ENCODE measurements at regions not wholly inside any gene's neighbourhood (a gene's known extent, or its start where the extent isn't known, plus 50 kb on each side); places are given as distances from the start of the nearest gene placed in this dataset.

- Histone ChIP-seq H3K36me3 (ENCODE audit: control insufficient read depth in 2 of 2, extremely low read depth in 1 of 2, insufficient read depth in 1 of 2, low read length in 1 of 2) (no peaks in the 10 kb centered on the region), H3K4me1 (ENCODE audit: control insufficient read depth in 1 of 2, extremely low read depth in 1 of 2, insufficient read depth in 2 of 2, low read length in 2 of 2) (no peaks in the 10 kb centered on the region), H3K27ac (ENCODE audit: low read length) (no peak overlapping the region), H3K27me3 (replicated peaks in 1 of 2; ENCODE audit: control insufficient read depth in 2 of 2, extremely low read depth in 1 of 2, insufficient read depth in 2 of 2, low read length in 1 of 2) (peaks cover 0 to 32% of the 10 kb centered on the region in 2 experiments), H3K4me3 (ENCODE audit: control insufficient read depth in 1 of 2, extremely low read depth in 1 of 2, low read length in 1 of 2) (no peak overlapping the region), H3K9me3 (no peaks in the 10 kb centered on the region)
- Mint-ChIP-seq H3K27me3 (peaks cover 10 to 16% of the 10 kb centered on the region in 2 donors), H3K4me1 (no peaks in the 10 kb centered on the region), H3K27ac (no peak overlapping the region), H3K9me3 (no peaks in the 10 kb centered on the region), H3K36me3 (no peaks in the 10 kb centered on the region), H3K4me3 (no peak overlapping the region)
- 79% methylated on average over 3 of the region's 11 CpGs for WGBS (ENCODE audit: insufficient coverage)
- ATAC-seq (replicated peaks in 1 of 4) (no peak), DNase-seq (no peak)
- CTCF ChIA-PET: no interaction called here
- POLR2A ChIA-PET: no interaction called here
Measured at GRCh38 chr9:38309324-38310195, 82.9 kb upstream of the ALDH1B1 start.

- no peak overlapping the region for H3K27ac ChIP-seq (ENCODE audit: low read length)
- H3K4me3 Mint-ChIP-seq: no peak overlapping the region
- no peaks in the 10 kb centered on the region for H3K36me3 ChIP-seq (ENCODE audit: control insufficient read depth in 2 of 2, extremely low read depth in 1 of 2, insufficient read depth in 1 of 2, low read length in 1 of 2)
- no peaks in the 10 kb centered on the region for H3K9me3 ChIP-seq
- no peaks in the 10 kb centered on the region for H3K36me3 Mint-ChIP-seq
- DNase-seq (no peak), ATAC-seq (replicated peaks in 1 of 4) (no peak)
- peaks cover 0 to 32% of the 10 kb centered on the region in 2 experiments for H3K27me3 ChIP-seq (replicated peaks in 1 of 2; ENCODE audit: control insufficient read depth in 2 of 2, extremely low read depth in 1 of 2, insufficient read depth in 2 of 2, low read length in 1 of 2)
- H3K4me1 Mint-ChIP-seq: no peaks in the 10 kb centered on the region
- H3K4me3 ChIP-seq (ENCODE audit: control insufficient read depth in 1 of 2, extremely low read depth in 1 of 2, low read length in 1 of 2): no peak overlapping the region
- no peak overlapping the region for H3K27ac Mint-ChIP-seq
- no peaks in the 10 kb centered on the region for H3K9me3 Mint-ChIP-seq
- WGBS (ENCODE audit: insufficient coverage): no CpG with 5 or more reads among the region's 4 CpGs
- no peaks in the 10 kb centered on the region for H3K4me1 ChIP-seq (ENCODE audit: control insufficient read depth in 1 of 2, extremely low read depth in 1 of 2, insufficient read depth in 2 of 2, low read length in 2 of 2)
- ChIA-PET POLR2A (no interaction called here), CTCF (no interaction called here)
- H3K27me3 Mint-ChIP-seq: peaks cover under 1 to 16% of the 10 kb centered on the region in 2 donors
Measured at GRCh38 chr9:38308136-38308535, 84.4 kb upstream of the ALDH1B1 start.

GRCh38 chr9:38306899-38307298 is 85.6 kb upstream of the ALDH1B1 start:
- no peaks in the 10 kb centered on the region for H3K36me3 Mint-ChIP-seq
- ATAC-seq (replicated peaks in 1 of 4): no peak
- H3K27ac ChIP-seq (ENCODE audit: low read length): no peak overlapping the region
- H3K27me3 ChIP-seq (replicated peaks in 1 of 2; ENCODE audit: control insufficient read depth in 2 of 2, extremely low read depth in 1 of 2, insufficient read depth in 2 of 2, low read length in 1 of 2): peaks cover 0 to 22% of the 10 kb centered on the region in 2 experiments
- H3K9me3 Mint-ChIP-seq: no peaks in the 10 kb centered on the region
- no peak overlapping the region for H3K27ac Mint-ChIP-seq
- no peaks in the 10 kb centered on the region for H3K4me1 Mint-ChIP-seq
- H3K27me3 Mint-ChIP-seq: peaks cover 0 to 6% of the 10 kb centered on the region in 2 donors
- H3K4me3 ChIP-seq (ENCODE audit: control insufficient read depth in 1 of 2, extremely low read depth in 1 of 2, low read length in 1 of 2): no peak overlapping the region
- 87% methylated on average over 4 of the region's 5 CpGs for WGBS (ENCODE audit: insufficient coverage)
- ChIA-PET CTCF (no interaction called here), POLR2A (no interaction called here)
- DNase-seq: no peak
- H3K36me3 ChIP-seq (ENCODE audit: control insufficient read depth in 2 of 2, extremely low read depth in 1 of 2, insufficient read depth in 1 of 2, low read length in 1 of 2): no peaks in the 10 kb centered on the region
- H3K9me3 ChIP-seq: no peaks in the 10 kb centered on the region
- H3K4me3 Mint-ChIP-seq: no peak overlapping the region
- H3K4me1 ChIP-seq (ENCODE audit: control insufficient read depth in 1 of 2, extremely low read depth in 1 of 2, insufficient read depth in 2 of 2, low read length in 2 of 2): no peaks in the 10 kb centered on the region

GRCh38 chr9:38305582-38305981 is 86.9 kb upstream of the ALDH1B1 start:
- Histone ChIP-seq H3K4me3 (ENCODE audit: control insufficient read depth in 1 of 2, extremely low read depth in 1 of 2, low read length in 1 of 2) (no peak overlapping the region), H3K27me3 (replicated peaks in 1 of 2; ENCODE audit: control insufficient read depth in 2 of 2, extremely low read depth in 1 of 2, insufficient read depth in 2 of 2, low read length in 1 of 2) (peaks cover 0 to 11% of the 10 kb centered on the region in 2 experiments), H3K36me3 (ENCODE audit: control insufficient read depth in 2 of 2, extremely low read depth in 1 of 2, insufficient read depth in 1 of 2, low read length in 1 of 2) (no peaks in the 10 kb centered on the region), H3K9me3 (no peaks in the 10 kb centered on the region), H3K27ac (ENCODE audit: low read length) (no peak overlapping the region), H3K4me1 (ENCODE audit: control insufficient read depth in 1 of 2, extremely low read depth in 1 of 2, insufficient read depth in 2 of 2, low read length in 2 of 2) (no peaks in the 10 kb centered on the region)
- no peak for DNase-seq
- Mint-ChIP-seq H3K9me3 (no peaks in the 10 kb centered on the region), H3K27ac (no peak overlapping the region), H3K27me3 (peaks cover 0 to 4% of the 10 kb centered on the region in 2 donors), H3K36me3 (no peaks in the 10 kb centered on the region), H3K4me3 (no peak overlapping the region), H3K4me1 (no peaks in the 10 kb centered on the region)
- WGBS (ENCODE audit: insufficient coverage): no CpG with 5 or more reads among the region's 1 CpG
- ATAC-seq (replicated peaks in 1 of 4): no peak
- CTCF ChIA-PET: no interaction called here
- POLR2A ChIA-PET: no interaction called here

GRCh38 chr9:38301376-38302106 is 91.0 kb upstream of the ALDH1B1 start:
- no peak for DNase-seq
- POLR2A ChIA-PET: no interaction called here

GRCh38 chr9:38299856-38300255 is 92.6 kb upstream of the ALDH1B1 start:
- ChIA-PET POLR2A (interaction anchor here in 1 of 2 donors (0.7 kb wide), 1 partner anchor 334 kb away, joined by 3 read pairs; no protein-coding TSS in a partner anchor), CTCF (no interaction called here)
- Histone ChIP-seq H3K36me3 (ENCODE audit: control insufficient read depth in 2 of 2, extremely low read depth in 1 of 2, insufficient read depth in 1 of 2, low read length in 1 of 2) (no peaks in the 10 kb centered on the region), H3K27ac (ENCODE audit: low read length) (no peak overlapping the region), H3K4me1 (ENCODE audit: control insufficient read depth in 1 of 2, extremely low read depth in 1 of 2, insufficient read depth in 2 of 2, low read length in 2 of 2) (no peaks in the 10 kb centered on the region), H3K4me3 (ENCODE audit: control insufficient read depth in 1 of 2, extremely low read depth in 1 of 2, low read length in 1 of 2) (no peak overlapping the region), H3K9me3 (no peaks in the 10 kb centered on the region), H3K27me3 (replicated peaks in 1 of 2; ENCODE audit: control insufficient read depth in 2 of 2, extremely low read depth in 1 of 2, insufficient read depth in 2 of 2, low read length in 1 of 2) (no peaks in the 10 kb centered on the region)
- H3K4me1 Mint-ChIP-seq: no peaks in the 10 kb centered on the region
- peaks cover 0 to 2% of the 10 kb centered on the region in 2 donors for H3K27me3 Mint-ChIP-seq
- no peak for DNase-seq
- no peak for ATAC-seq (replicated peaks in 1 of 4)
- WGBS (ENCODE audit: insufficient coverage): no CpG with 5 or more reads among the region's 3 CpGs
- H3K4me3 Mint-ChIP-seq: no peak overlapping the region
- H3K27ac Mint-ChIP-seq: no peak overlapping the region
- H3K9me3 Mint-ChIP-seq: no peaks in the 10 kb centered on the region
- H3K36me3 Mint-ChIP-seq: no peaks in the 10 kb centered on the region

More at GRCh38 chr9:38301376-38302106, 91.0 kb upstream of the ALDH1B1 start:
- Mint-ChIP-seq H3K4me1 (no peaks in the 10 kb centered on the region), H3K27me3 (no peaks in the 10 kb centered on the region), H3K36me3 (no peaks in the 10 kb centered on the region), H3K4me3 (no peak overlapping the region), H3K27ac (no peak overlapping the region), H3K9me3 (no peaks in the 10 kb centered on the region)
- H3K36me3 ChIP-seq (ENCODE audit: control insufficient read depth in 2 of 2, extremely low read depth in 1 of 2, insufficient read depth in 1 of 2, low read length in 1 of 2): no peaks in the 10 kb centered on the region
- no peak overlapping the region for H3K4me3 ChIP-seq (ENCODE audit: control insufficient read depth in 1 of 2, extremely low read depth in 1 of 2, low read length in 1 of 2)
- no peak overlapping the region for H3K27ac ChIP-seq (ENCODE audit: low read length)
- 80% methylated on average over 5 of the region's 7 CpGs for WGBS (ENCODE audit: insufficient coverage)
- no peaks in the 10 kb centered on the region for H3K9me3 ChIP-seq
- no peak for ATAC-seq (replicated peaks in 1 of 4)
- CTCF ChIA-PET: no interaction called here
- no peaks in the 10 kb centered on the region for H3K4me1 ChIP-seq (ENCODE audit: control insufficient read depth in 1 of 2, extremely low read depth in 1 of 2, insufficient read depth in 2 of 2, low read length in 2 of 2)
- no peaks in the 10 kb centered on the region for H3K27me3 ChIP-seq (replicated peaks in 1 of 2; ENCODE audit: control insufficient read depth in 2 of 2, extremely low read depth in 1 of 2, insufficient read depth in 2 of 2, low read length in 1 of 2)

All from T-cell (primary cell).